Heart left ventricle (tissue), 13 donors: ENCODE measurements at regions not wholly inside any gene's neighbourhood (a gene's known extent, or its start where the extent isn't known, plus 50 kb on each side); places are given as distances from the start of the nearest gene placed in this dataset.

Source experiments
- POLR2A ChIP-seq, 2 donors: fragments of 450-650 bp; IDR thresholded peaks; one replicate each; pipeline ENCODE4 v1.6.1; 2017; ENCODE audit warnings: antibody characterized with exemption in 2 of 2, mild to moderate bottlenecking in 2 of 2, moderate library complexity in 2 of 2
- TF ChIP-seq, protein P1 (sequence below), 12 donors: fragments of 200-600 bp; sonication (generic) in 4 of 12; IDR thresholded peaks; one replicate each; pipeline versions ENCODE4 v1.5.0 to v1.8.0; 2018 to 2022; ENCODE audit warnings: antibody characterized with exemption in 12 of 12, mild to moderate bottlenecking in 5 of 12
- donor health status: ischemic (EF 13 %, LVEDD 7.1; RV severe dilation, severe dysfunction).
- donor health status: DM: no; HTN: yes; CAD: no.
- donor health status: DM: no; HTN: no; CAD: no.
- donor health status: ischemic (EF 25% LVEDD 6.9; RV normal size, moderate dysfunction).
- donor health status: ischemic (EF 25% LVEDD 5.7; RV mildly dilated, moderate dysfunction).
- donor health status: ischemic (EF 35%, LVEDD 5.7; RV mildly dilated, moderate dysfunction).
- donor health status: nonischemic (EF 11% LVEDD 7.7; RV severe dilation, severe dysfunction).
- donor health status: DM: yes; HTN: yes; CAD: no.
- donor health status: PGD.
- donor health status: ischemic (EF 29% LVEDD 5.4; RV normal size, mild dysfunction).
- donor health status: nonischemic (EF 23%, LVEDD 6.1; RV moderate dilation, normal function).

DNA sequence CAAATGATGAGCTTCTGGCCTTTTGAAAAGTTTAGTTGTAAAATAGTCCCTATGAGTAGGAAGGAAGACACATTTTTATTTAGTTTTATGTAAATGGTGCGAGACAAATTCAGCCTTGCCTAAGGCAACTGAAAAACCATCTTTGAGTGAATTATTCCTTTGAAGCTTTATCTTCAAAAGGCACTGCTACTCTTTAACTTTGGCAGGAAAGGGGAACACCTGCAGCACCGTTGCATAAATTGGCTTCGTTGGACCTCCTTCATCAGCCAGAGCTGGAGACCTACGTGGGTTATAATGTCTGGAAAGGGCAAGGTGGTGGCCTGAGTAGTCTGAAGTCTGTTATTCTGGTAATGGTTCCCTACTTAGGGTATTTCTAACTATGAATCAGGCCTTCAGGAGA is 373.5 kb downstream of the KCNJ2 start:
- TF ChIP-seq, protein P1, sequence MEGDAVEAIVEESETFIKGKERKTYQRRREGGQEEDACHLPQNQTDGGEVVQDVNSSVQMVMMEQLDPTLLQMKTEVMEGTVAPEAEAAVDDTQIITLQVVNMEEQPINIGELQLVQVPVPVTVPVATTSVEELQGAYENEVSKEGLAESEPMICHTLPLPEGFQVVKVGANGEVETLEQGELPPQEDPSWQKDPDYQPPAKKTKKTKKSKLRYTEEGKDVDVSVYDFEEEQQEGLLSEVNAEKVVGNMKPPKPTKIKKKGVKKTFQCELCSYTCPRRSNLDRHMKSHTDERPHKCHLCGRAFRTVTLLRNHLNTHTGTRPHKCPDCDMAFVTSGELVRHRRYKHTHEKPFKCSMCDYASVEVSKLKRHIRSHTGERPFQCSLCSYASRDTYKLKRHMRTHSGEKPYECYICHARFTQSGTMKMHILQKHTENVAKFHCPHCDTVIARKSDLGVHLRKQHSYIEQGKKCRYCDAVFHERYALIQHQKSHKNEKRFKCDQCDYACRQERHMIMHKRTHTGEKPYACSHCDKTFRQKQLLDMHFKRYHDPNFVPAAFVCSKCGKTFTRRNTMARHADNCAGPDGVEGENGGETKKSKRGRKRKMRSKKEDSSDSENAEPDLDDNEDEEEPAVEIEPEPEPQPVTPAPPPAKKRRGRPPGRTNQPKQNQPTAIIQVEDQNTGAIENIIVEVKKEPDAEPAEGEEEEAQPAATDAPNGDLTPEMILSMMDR (IDR thresholded peaks at IDR 0.05), result no peak
- TF ChIP-seq POLR2A (IDR thresholded peaks at IDR 0.05), result no peak
